ENCODE measurements at regions not wholly inside any gene's neighbourhood (a gene's known extent, or its start where the extent isn't known, plus 50 kb on each side); places are given as distances from the start of the nearest gene placed in this dataset.

- TF ChIP-seq, protein P1, sequence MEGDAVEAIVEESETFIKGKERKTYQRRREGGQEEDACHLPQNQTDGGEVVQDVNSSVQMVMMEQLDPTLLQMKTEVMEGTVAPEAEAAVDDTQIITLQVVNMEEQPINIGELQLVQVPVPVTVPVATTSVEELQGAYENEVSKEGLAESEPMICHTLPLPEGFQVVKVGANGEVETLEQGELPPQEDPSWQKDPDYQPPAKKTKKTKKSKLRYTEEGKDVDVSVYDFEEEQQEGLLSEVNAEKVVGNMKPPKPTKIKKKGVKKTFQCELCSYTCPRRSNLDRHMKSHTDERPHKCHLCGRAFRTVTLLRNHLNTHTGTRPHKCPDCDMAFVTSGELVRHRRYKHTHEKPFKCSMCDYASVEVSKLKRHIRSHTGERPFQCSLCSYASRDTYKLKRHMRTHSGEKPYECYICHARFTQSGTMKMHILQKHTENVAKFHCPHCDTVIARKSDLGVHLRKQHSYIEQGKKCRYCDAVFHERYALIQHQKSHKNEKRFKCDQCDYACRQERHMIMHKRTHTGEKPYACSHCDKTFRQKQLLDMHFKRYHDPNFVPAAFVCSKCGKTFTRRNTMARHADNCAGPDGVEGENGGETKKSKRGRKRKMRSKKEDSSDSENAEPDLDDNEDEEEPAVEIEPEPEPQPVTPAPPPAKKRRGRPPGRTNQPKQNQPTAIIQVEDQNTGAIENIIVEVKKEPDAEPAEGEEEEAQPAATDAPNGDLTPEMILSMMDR (IDR thresholded peaks at IDR 0.05) = no peak
Measured at GRCh38 chr6:163659803-163660202, 245.3 kb downstream of the QKI start.

DNA sequence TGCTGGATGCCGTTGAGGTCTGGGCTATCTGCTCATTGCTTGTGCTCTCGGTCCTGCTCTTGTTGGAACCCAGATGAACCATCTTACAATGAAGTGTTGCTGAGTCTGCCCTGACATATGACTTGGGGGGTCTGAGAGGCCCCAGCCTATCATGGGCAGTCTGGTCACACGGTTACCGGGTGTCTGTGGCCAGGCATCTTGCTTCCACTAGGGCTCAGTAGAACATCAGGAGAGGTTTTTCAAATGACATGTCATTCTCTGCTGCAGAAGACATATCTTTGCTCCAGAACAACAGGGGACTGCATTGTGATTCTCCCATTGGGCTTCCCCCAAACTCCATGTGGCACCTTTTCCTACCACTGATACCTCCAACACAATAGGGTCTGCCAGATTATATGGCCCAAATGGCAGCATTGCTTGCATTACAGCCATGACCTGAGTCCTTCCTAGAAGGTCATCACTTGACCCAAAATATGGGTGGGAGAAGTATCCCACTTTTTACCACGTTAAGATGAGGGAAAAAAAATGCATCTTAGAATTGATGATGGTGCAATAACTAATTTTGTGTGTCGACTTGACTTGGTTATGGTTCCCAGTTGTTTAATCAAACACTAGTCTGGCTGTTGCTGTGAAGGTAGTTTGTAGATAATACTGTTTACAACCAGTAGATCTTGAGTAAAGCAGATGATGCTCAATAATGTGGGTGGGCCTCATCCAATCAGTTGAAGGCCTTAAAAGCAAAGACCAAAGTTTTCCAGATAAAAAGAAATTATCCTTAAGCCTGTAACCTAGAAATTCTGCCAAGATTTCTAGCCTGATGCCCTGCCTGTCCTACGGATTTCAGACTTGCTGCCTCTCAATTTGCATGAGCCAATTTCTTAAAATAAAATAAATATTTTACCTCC, 241.0 kb downstream of the QKI start:
- TF ChIP-seq, protein P1 (IDR thresholded peaks at IDR 0.05) = no peak

DNA sequence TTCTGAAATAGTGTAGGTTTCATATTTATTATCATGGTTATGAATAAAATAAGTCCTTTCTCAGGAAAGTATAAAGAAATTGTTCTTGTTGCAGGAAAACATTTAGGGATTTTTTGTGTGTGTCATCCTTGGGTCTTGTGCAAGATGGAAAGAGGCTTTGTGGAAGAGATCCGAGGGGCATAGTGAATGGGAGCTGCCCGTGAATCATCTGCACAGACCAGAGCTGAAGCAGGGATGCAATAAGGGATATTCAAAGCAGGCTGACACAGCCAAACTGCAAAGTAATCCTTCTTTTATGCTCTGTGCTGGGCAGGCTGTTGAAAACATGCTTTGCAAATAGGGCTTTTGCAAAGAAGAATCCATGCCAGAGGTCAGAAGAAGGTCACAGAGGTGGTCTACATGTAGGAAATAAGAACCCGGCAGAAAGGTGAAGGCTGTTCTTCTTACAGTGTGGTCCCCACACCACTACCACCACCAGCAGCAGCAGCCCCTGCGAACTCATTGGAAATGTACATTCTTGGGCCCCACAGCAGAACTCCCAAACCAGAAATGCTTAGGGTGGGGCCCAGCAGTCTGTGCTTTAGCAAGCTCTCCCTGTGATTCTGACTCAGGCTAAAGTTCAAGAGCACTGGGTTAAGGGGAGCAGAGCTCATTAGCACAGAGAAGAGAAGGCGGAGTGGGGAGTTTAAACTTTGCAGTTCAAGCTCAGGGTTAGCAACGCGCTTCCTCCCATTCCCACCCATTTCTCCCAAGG, 237.6 kb downstream of the QKI start:
- TF ChIP-seq, protein P1 (IDR thresholded peaks at IDR 0.05) = no peak

- TF ChIP-seq, protein P1 (IDR thresholded peaks at IDR 0.05) = no peak
Measured at GRCh38 chr6:163651426-163651825, 236.9 kb downstream of the QKI start.

- TF ChIP-seq, protein P1 (IDR thresholded peaks at IDR 0.05) = no peak
Measured at GRCh38 chr6:163648868-163649267, 234.3 kb downstream of the QKI start.

GRCh38 chr6:163647624-163648023, 233.1 kb downstream of the QKI start:
- TF ChIP-seq, protein P1 (IDR thresholded peaks at IDR 0.05) = no peak

- TF ChIP-seq, protein P1 (IDR thresholded peaks at IDR 0.05) = no peak
Measured at GRCh38 chr6:163646866-163647265, 232.3 kb downstream of the QKI start.
